Vagina (tissue), 2 donors: ENCODE measurements at regions not wholly inside any gene's neighbourhood (a gene's known extent, or its start where the extent isn't known, plus 50 kb on each side); places are given as distances from the start of the nearest gene placed in this dataset.
"Not testable (repeated sequence)": the region's sequence is repeated elsewhere in the genome, so short reads cannot be mapped to it uniquely, and the experiment has no call there.

ENCODE experiments used
- POLR2A ChIP-seq, 2 donors: fragments of 450-650 bp; IDR thresholded peaks; one replicate each; pipeline ENCODE4 v1.6.1; 2017; ENCODE audit warnings: antibody characterized with exemption in 2 of 2, mild to moderate bottlenecking in 2 of 2, moderate library complexity in 2 of 2
- POLR2AphosphoS5 ChIP-seq, 2 donors: sonication (generic); formaldehyde crosslinking; IDR thresholded peaks; one replicate each; pipeline ENCODE4 v1.9.0; 2017; ENCODE audit warnings: antibody characterized with exemption in 2 of 2, mild to moderate bottlenecking in 2 of 2, low read depth in 1 of 2; ENCODE audit not compliant: insufficient read depth in 1 of 2
- TF ChIP-seq, protein P1 (sequence below), 3 experiments: fragments of 450-650 bp in 2 of 3; fragments of 200-600 bp in 1 of 3; sonication (generic) in 1 of 3; IDR thresholded peaks; one replicate each; pipeline ENCODE4 v1.5.1; 2017 to 2019; ENCODE audit warnings: antibody characterized with exemption in 3 of 3, mild to moderate bottlenecking in 2 of 3, moderate library complexity in 2 of 3

GRCh38 chr19:22483514-22483913 is 61.4 kb upstream of the ZNF98 start:
- TF ChIP-seq POLR2A (IDR thresholded peaks at IDR 0.05); POLR2AphosphoS5 (IDR thresholded peaks at IDR 0.05; ENCODE audit: insufficient read depth in 1 of 2, low read depth in 1 of 2): not testable (repeated sequence)
- TF ChIP-seq, protein P1, sequence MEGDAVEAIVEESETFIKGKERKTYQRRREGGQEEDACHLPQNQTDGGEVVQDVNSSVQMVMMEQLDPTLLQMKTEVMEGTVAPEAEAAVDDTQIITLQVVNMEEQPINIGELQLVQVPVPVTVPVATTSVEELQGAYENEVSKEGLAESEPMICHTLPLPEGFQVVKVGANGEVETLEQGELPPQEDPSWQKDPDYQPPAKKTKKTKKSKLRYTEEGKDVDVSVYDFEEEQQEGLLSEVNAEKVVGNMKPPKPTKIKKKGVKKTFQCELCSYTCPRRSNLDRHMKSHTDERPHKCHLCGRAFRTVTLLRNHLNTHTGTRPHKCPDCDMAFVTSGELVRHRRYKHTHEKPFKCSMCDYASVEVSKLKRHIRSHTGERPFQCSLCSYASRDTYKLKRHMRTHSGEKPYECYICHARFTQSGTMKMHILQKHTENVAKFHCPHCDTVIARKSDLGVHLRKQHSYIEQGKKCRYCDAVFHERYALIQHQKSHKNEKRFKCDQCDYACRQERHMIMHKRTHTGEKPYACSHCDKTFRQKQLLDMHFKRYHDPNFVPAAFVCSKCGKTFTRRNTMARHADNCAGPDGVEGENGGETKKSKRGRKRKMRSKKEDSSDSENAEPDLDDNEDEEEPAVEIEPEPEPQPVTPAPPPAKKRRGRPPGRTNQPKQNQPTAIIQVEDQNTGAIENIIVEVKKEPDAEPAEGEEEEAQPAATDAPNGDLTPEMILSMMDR (IDR thresholded peaks at IDR 0.05), result not testable (repeated sequence)
